SU-DHL-6 (cell line): ENCODE measurements at regions not wholly inside any gene's neighbourhood (a gene's known extent, or its start where the extent isn't known, plus 50 kb on each side); places are given as distances from the start of the nearest gene placed in this dataset.

ENCODE experiments used
- EZH2phosphoT487 ChIP-seq: fragments of 200-600 bp; sonication (generic), shearing (Covaris generic); conservative IDR thresholded peaks from 2 replicates; pipeline ENCODE4 v1.6.1; 2018; ENCODE audit warnings: mild to moderate bottlenecking, antibody characterized with exemption, low read length, moderate library complexity, mixed read lengths
- TF ChIP-seq, protein P1 (sequence below): fragments of 200-600 bp; sonication (generic); IDR thresholded peaks from one replicate; pipeline ENCODE4 v1.5.1; 2017; ENCODE audit warnings: antibody characterized with exemption, mild to moderate bottlenecking, low read length, moderate library complexity; ENCODE audit not compliant: insufficient read depth, poor library complexity, severe bottlenecking

DNA sequence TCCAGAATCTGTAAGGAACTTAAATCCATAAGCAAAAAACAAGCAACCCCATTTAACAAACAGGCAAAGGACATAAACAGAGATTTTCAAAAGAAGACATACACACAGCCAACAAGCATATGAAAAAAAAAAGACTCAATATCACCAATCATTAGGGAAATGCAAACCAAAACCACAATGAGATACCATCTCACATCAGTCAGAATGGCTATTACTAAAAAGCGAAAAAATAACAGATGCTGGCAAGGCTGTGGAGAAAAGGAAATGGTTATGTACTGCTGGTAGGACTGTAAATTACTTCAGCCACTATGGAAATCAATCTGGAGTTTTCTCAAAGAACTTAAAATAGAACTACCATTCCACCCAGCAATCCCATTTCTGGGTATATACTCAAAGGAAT, 156.8 kb upstream of the RADX start:
- TF ChIP-seq, protein P1, sequence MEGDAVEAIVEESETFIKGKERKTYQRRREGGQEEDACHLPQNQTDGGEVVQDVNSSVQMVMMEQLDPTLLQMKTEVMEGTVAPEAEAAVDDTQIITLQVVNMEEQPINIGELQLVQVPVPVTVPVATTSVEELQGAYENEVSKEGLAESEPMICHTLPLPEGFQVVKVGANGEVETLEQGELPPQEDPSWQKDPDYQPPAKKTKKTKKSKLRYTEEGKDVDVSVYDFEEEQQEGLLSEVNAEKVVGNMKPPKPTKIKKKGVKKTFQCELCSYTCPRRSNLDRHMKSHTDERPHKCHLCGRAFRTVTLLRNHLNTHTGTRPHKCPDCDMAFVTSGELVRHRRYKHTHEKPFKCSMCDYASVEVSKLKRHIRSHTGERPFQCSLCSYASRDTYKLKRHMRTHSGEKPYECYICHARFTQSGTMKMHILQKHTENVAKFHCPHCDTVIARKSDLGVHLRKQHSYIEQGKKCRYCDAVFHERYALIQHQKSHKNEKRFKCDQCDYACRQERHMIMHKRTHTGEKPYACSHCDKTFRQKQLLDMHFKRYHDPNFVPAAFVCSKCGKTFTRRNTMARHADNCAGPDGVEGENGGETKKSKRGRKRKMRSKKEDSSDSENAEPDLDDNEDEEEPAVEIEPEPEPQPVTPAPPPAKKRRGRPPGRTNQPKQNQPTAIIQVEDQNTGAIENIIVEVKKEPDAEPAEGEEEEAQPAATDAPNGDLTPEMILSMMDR: no peak
- no peak for TF ChIP-seq EZH2phosphoT487
